ENCODE measurements at regions not wholly inside any gene's neighbourhood (a gene's known extent, or its start where the extent isn't known, plus 50 kb on each side); places are given as distances from the start of the nearest gene placed in this dataset.

DNA sequence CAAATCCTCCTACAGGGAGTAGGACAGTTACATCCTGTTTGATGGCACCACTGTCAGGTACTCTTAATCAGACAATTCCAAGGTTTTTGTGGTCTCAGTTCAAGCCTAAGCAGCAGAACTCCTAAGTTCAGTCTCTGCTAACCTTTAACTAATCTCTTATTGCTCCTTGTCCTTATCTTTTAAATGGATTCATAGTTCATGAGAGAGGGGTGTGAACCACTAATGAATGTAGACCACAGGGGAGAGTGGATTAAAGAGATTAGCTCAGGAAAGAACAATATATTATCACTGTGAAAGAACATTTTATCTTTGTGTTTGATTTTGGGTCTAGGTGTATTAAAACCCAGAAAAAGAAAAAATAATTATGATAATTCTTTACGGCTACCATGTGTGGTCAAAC, 168.9 kb downstream of the DCK start:
- WGBS, 2 donors (ENCODE audit: low coverage in 1 of 2), result 98 to 100% methylated on average over 1 of the region's 1 CpG
- no peaks in the 10 kb centered on the region for H3K4me1 ChIP-seq
- no peak for DNase-seq
- TF ChIP-seq EP300 (IDR thresholded peaks at IDR 0.05; ENCODE audit: low read depth) (no peak), POLR2AphosphoS5 (IDR thresholded peaks at IDR 0.05) (no peak), POLR2A (IDR thresholded peaks at IDR 0.05) (no peak)
- TF ChIP-seq, protein P1, sequence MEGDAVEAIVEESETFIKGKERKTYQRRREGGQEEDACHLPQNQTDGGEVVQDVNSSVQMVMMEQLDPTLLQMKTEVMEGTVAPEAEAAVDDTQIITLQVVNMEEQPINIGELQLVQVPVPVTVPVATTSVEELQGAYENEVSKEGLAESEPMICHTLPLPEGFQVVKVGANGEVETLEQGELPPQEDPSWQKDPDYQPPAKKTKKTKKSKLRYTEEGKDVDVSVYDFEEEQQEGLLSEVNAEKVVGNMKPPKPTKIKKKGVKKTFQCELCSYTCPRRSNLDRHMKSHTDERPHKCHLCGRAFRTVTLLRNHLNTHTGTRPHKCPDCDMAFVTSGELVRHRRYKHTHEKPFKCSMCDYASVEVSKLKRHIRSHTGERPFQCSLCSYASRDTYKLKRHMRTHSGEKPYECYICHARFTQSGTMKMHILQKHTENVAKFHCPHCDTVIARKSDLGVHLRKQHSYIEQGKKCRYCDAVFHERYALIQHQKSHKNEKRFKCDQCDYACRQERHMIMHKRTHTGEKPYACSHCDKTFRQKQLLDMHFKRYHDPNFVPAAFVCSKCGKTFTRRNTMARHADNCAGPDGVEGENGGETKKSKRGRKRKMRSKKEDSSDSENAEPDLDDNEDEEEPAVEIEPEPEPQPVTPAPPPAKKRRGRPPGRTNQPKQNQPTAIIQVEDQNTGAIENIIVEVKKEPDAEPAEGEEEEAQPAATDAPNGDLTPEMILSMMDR (IDR thresholded peaks at IDR 0.05), result no peak
- H3K9me3 ChIP-seq, result no peaks in the 10 kb centered on the region
- in situ Hi-C loops (cut with MboI; ENCODE audit: low pct_ligation_motif_present in 1 of 4, low pct_unique_long_range_greater_than_20kb in 1 of 4, low sequenced_read_pairs in 3 of 4) (no loop called here), intact Hi-C loops (cut with DNase I; ENCODE audit: low total_unique reads) (no loop called here)
- H3K27ac ChIP-seq, result no peak overlapping the region
- no peak overlapping the region for H3K4me3 ChIP-seq
- H3K36me3 ChIP-seq, result no peaks in the 10 kb centered on the region
- no peaks in the 10 kb centered on the region for H3K27me3 ChIP-seq

DNA sequence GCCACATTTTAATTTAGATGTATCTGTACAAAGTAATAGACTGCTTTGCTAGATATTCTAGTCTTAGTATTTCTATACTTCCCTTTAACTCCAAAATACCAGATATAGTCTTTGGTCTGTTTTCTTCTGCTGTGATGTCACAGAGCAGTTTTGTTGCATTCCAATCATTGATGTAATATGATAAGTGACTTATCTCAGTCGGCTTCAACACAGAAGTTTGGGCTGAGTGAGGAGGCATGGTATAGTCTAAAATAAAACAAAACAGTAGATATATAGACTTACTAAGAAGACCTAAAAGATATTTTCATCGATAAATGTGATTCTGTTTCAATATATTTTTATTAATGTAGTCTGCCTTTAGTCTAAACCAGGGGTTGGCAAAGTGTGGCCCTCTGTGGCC, 169.9 kb downstream of the DCK start:
- no peak for TF ChIP-seq EP300 (IDR thresholded peaks at IDR 0.05; ENCODE audit: low read depth)
- TF ChIP-seq, protein P1 (IDR thresholded peaks at IDR 0.05), result no peak
- no peak for TF ChIP-seq POLR2A (IDR thresholded peaks at IDR 0.05)
- TF ChIP-seq POLR2AphosphoS5 (IDR thresholded peaks at IDR 0.05), result no peak
- no peak overlapping the region for H3K4me3 ChIP-seq
- intact Hi-C loops (cut with DNase I; ENCODE audit: low total_unique reads) (no loop called here), in situ Hi-C loops (cut with MboI; ENCODE audit: low pct_ligation_motif_present in 1 of 4, low pct_unique_long_range_greater_than_20kb in 1 of 4, low sequenced_read_pairs in 3 of 4) (no loop called here)
- DNase-seq, result no peak
- H3K36me3 ChIP-seq, result no peaks in the 10 kb centered on the region
- no peak overlapping the region for H3K27ac ChIP-seq
- no peaks in the 10 kb centered on the region for H3K27me3 ChIP-seq
- 63 to 79% methylated on average over 2 of the region's 2 CpGs for WGBS, 2 donors (ENCODE audit: low coverage in 1 of 2)
- H3K4me1 ChIP-seq, result no peaks in the 10 kb centered on the region
- H3K9me3 ChIP-seq, result no peaks in the 10 kb centered on the region

DNA sequence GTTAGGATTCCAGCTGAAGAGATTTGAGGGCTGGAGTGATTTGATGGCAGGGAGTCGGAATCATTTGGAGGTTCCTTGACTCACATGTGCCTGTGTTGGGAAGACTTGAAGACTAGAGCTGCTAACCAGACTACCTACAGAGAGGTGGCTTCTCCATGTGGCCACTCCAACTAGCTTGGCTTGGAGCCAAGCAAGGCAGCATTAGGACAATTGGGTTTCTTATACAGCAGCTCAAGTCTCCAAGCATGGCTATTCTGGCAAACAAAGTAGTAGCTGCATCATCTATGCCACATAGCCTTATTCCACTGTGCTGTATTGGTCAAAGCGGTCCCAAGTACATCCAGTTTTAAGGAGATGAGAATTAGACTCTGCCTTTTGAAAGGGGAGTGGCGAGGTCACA, 171.7 kb upstream of the SLC4A4 start:
- Histone ChIP-seq H3K4me1 (no peaks in the 10 kb centered on the region), H3K27me3 (no peaks in the 10 kb centered on the region), H3K27ac (no peak overlapping the region), H3K4me3 (no peak overlapping the region), H3K9me3 (no peaks in the 10 kb centered on the region), H3K36me3 (no peaks in the 10 kb centered on the region)
- WGBS, 2 donors (ENCODE audit: low coverage in 1 of 2), result 83 to 86% methylated on average over 2 to 3 of the region's 3 CpGs
- intact Hi-C loops (cut with DNase I; ENCODE audit: low total_unique reads), result no loop called here
- no peak for DNase-seq
- TF ChIP-seq, protein P1 (IDR thresholded peaks at IDR 0.05), result no peak
- TF ChIP-seq EP300 (IDR thresholded peaks at IDR 0.05; ENCODE audit: low read depth) (no peak), POLR2A (IDR thresholded peaks at IDR 0.05) (no peak), POLR2AphosphoS5 (IDR thresholded peaks at IDR 0.05) (no peak)
- in situ Hi-C loops (cut with MboI; ENCODE audit: low pct_ligation_motif_present in 1 of 4, low pct_unique_long_range_greater_than_20kb in 1 of 4, low sequenced_read_pairs in 3 of 4), result no loop called here

DNA sequence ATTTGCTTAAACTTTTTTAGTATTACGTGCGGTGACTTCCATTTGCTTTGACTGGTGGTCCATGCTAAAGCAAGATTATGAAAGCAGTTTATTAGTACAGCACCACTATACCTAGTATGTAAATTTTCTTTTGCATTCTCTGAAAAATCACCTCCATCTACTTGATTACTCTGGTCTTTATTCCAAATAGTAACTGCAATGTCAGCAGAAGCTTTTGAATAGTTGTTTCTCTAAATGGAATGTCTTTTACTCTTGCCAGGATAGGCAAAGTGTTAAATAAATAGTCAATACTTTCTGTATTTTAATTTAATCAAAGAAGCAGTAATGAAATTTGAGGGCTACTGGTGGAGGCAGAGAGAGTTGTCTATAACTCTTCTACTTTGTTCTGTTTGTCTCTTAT, 167.2 kb upstream of the SLC4A4 start:
- TF ChIP-seq, protein P1 (IDR thresholded peaks at IDR 0.05), result no peak
- TF ChIP-seq POLR2AphosphoS5 (IDR thresholded peaks at IDR 0.05), result no peak
- TF ChIP-seq EP300 (IDR thresholded peaks at IDR 0.05; ENCODE audit: low read depth), result no peak
- TF ChIP-seq POLR2A (IDR thresholded peaks at IDR 0.05), result no peak
- no peak overlapping the region for H3K27ac ChIP-seq
- WGBS, 2 donors (ENCODE audit: low coverage in 1 of 2), result 95 to 100% methylated on average over 2 of the region's 2 CpGs
- DNase-seq, result no peak
- intact Hi-C loops (cut with DNase I; ENCODE audit: low total_unique reads) (no loop called here), in situ Hi-C loops (cut with MboI; ENCODE audit: low pct_ligation_motif_present in 1 of 4, low pct_unique_long_range_greater_than_20kb in 1 of 4, low sequenced_read_pairs in 3 of 4) (no loop called here)
- no peaks in the 10 kb centered on the region for H3K36me3 ChIP-seq
- no peak overlapping the region for H3K4me3 ChIP-seq
- no peaks in the 10 kb centered on the region for H3K9me3 ChIP-seq
- H3K4me1 ChIP-seq, result no peaks in the 10 kb centered on the region
- no peaks in the 10 kb centered on the region for H3K27me3 ChIP-seq
